HEK293T (cell line): ENCODE measurements at regions not wholly inside any gene's neighbourhood (a gene's known extent, or its start where the extent isn't known, plus 50 kb on each side); places are given as distances from the start of the nearest gene placed in this dataset.

Source experiments
- CTCF ChIA-PET: fragments of 350-600 bp; formaldehyde crosslinking; extraction: SDS; loops from one replicate; lab custom pipeline; 2021; ENCODE audit warnings: antibody characterized with exemption, inconsistent platforms; lab: Yijun Ruan, JAX
- POLR2A ChIA-PET: fragments of 350-600 bp; formaldehyde crosslinking; extraction: SDS; loops from one replicate; lab custom pipeline; 2020; ENCODE audit warnings: antibody characterized with exemption, inconsistent platforms; lab: Yijun Ruan, JAX
- DNase-seq: peaks from one replicate; pipeline ENCODE4 v3.0.0; 2012; ENCODE audit warnings: mixed read lengths; ENCODE audit errors: extremely low spot score
- ARNT ChIP-seq: fragments of 450-650 bp; IDR thresholded peaks from 2 replicates; pipeline ENCODE4 v1.6.1; 2017; ENCODE audit warnings: mild to moderate bottlenecking
- BHLHE40 ChIP-seq: fragments of 450-650 bp; IDR thresholded peaks from 2 replicates; pipeline ENCODE4 v1.6.1; 2016; ENCODE audit warnings: mild to moderate bottlenecking, moderate library complexity, borderline replicate concordance
- CTBP1 ChIP-seq: fragments of 450-650 bp; IDR thresholded peaks from 2 replicates; pipeline ENCODE4 v1.6.1; 2016; ENCODE audit warnings: borderline replicate concordance
- ELF4 ChIP-seq: fragments of 450-650 bp; IDR thresholded peaks from 2 replicates; pipeline ENCODE4 v1.6.1; 2017; ENCODE audit warnings: antibody characterized with exemption
- FOXA1 ChIP-seq: fragments of 450-650 bp; IDR thresholded peaks from 2 replicates; pipeline ENCODE4 v1.6.1; 2016; ENCODE audit warnings: mild to moderate bottlenecking
- FOXK2 ChIP-seq: fragments of 450-650 bp; IDR thresholded peaks from 2 replicates; pipeline ENCODE4 v1.6.1; 2016; ENCODE audit warnings: mild to moderate bottlenecking
- FOXM1 ChIP-seq: fragments of 450-650 bp; IDR thresholded peaks from 2 replicates; pipeline ENCODE4 v1.6.1; 2017; ENCODE audit warnings: mild to moderate bottlenecking, borderline replicate concordance
- HDGF ChIP-seq: fragments of 450-650 bp; IDR thresholded peaks from 2 replicates; pipeline ENCODE4 v1.6.1; 2017; ENCODE audit warnings: antibody characterized with exemption, borderline replicate concordance
- L3MBTL2 ChIP-seq: fragments of 450-650 bp; conservative IDR thresholded peaks from 2 replicates; pipeline ENCODE4 v1.6.1; 2016; ENCODE audit warnings: mild to moderate bottlenecking
- LEF1 ChIP-seq: fragments of 450-650 bp; IDR thresholded peaks from 2 replicates; pipeline ENCODE4 v1.6.1; 2017; ENCODE audit warnings: mild to moderate bottlenecking, borderline replicate concordance
- NFRKB ChIP-seq: fragments of 450-650 bp; IDR thresholded peaks from 2 replicates; pipeline ENCODE4 v1.6.1; 2016; ENCODE audit warnings: mild to moderate bottlenecking, moderate library complexity
- PKNOX1 ChIP-seq: fragments of 450-650 bp; IDR thresholded peaks from 2 replicates; pipeline ENCODE4 v1.6.1; 2016
- SP1 ChIP-seq: fragments of 450-650 bp; IDR thresholded peaks from 2 replicates; pipeline ENCODE4 v1.6.1; 2017
- SUZ12 ChIP-seq: fragments of 450-650 bp; IDR thresholded peaks from 2 replicates; pipeline ENCODE4 v1.6.1; 2016; ENCODE audit warnings: mild to moderate bottlenecking
- TARDBP ChIP-seq: fragments of 450-650 bp; IDR thresholded peaks from 2 replicates; pipeline ENCODE4 v1.6.1; 2016
- ZNF384 ChIP-seq: fragments of 450-650 bp; IDR thresholded peaks from 2 replicates; pipeline ENCODE4 v1.6.1; 2016

- DNase-seq: no peak
- no peak for TF ChIP-seq BHLHE40
- no peak for TF ChIP-seq SP1
- TF ChIP-seq FOXA1: no peak
- TF ChIP-seq TARDBP: no peak
- no peak for TF ChIP-seq ELF4
- TF ChIP-seq SUZ12: no peak
- no peak for TF ChIP-seq CTBP1
- TF ChIP-seq FOXK2: no peak
- no peak for TF ChIP-seq ZNF384
- TF ChIP-seq ARNT: no peak
- TF ChIP-seq FOXM1: no peak
- no peak for TF ChIP-seq NFRKB
- ChIA-PET POLR2A (no interaction called here), CTCF (interaction anchor here (0.6 kb wide), 1 partner anchor 124 kb away, joined by 4 read pairs; no protein-coding TSS in a partner anchor)
Measured at GRCh38 chr20:50309280-50309763, 118.7 kb downstream of the CEBPB start.

GRCh38 chr20:50309764-50310672, 119.4 kb downstream of the CEBPB start:
- ChIA-PET POLR2A (no interaction called here), CTCF (interaction anchor here (0.6 kb wide), 1 partner anchor 124 kb away, joined by 4 read pairs; no protein-coding TSS in a partner anchor)
- no peak for DNase-seq
- TF ChIP-seq LEF1: no peak
- TF ChIP-seq BHLHE40: no peak
- no peak for TF ChIP-seq FOXM1

GRCh38 chr20:50310673-50311051, 120.0 kb downstream of the CEBPB start:
- TF ChIP-seq ELF4 (no peak), SUZ12 (no peak)
- ChIA-PET CTCF (no interaction called here), POLR2A (no interaction called here)
- DNase-seq: no peak

- TF ChIP-seq SP1: no peak
- DNase-seq: no peak
- CTCF ChIA-PET: no interaction called here
- POLR2A ChIA-PET: no interaction called here
Measured at GRCh38 chr20:50311308-50312001, 120.8 kb downstream of the CEBPB start.

- DNase-seq: no peak
- ChIA-PET POLR2A (no interaction called here), CTCF (no interaction called here)
- TF ChIP-seq PKNOX1 (no peak), LEF1 (no peak), SP1 (no peak), FOXA1 (no peak), ARNT (no peak), SUZ12 (no peak), ELF4 (no peak), ZNF384 (no peak), L3MBTL2 (no peak), TARDBP (no peak), HDGF (no peak), BHLHE40 (no peak)
Measured at GRCh38 chr20:50312002-50312681, 121.5 kb downstream of the CEBPB start.

- no peak for TF ChIP-seq SP1
- no peak for TF ChIP-seq CTBP1
- TF ChIP-seq TARDBP: no peak
- no peak for TF ChIP-seq FOXM1
- no peak for TF ChIP-seq HDGF
- no peak for TF ChIP-seq PKNOX1
- no peak for TF ChIP-seq NFRKB
- ChIA-PET CTCF (interaction anchor here (0.6 kb wide), 1 partner anchor 136 kb away, joined by 5 read pairs; no protein-coding TSS in a partner anchor), POLR2A (no interaction called here)
- DNase-seq: peak; percentile 33
Measured at GRCh38 chr20:50312682-50313521, 122.3 kb downstream of the CEBPB start.
